Activated CD4-positive, alpha-beta T cell treated with anti-CD3 and anti-CD28 coated beads for 36 hours (primary cell): ENCODE measurements at regions not wholly inside any gene's neighbourhood (a gene's known extent, or its start where the extent isn't known, plus 50 kb on each side); places are given as distances from the start of the nearest gene placed in this dataset.

ENCODE experiments used
- ATAC-seq: fragments of 200-7000 bp; cut with Tn5 transposase; one replicate; pipeline ENCODE4 v1.10.0; 2021; ENCODE audit warnings: mild to moderate bottlenecking, moderate library complexity
- CTCF ChIA-PET: fragments of 350-600 bp; sonication (Branson Sonifier 250); formaldehyde crosslinking; loops from one replicate; lab custom pipeline; 2021; ENCODE audit warnings: antibody characterized with exemption; lab: Charles Lee
- POLR2A ChIA-PET: fragments of 350-600 bp; sonication (Branson Sonifier 250); formaldehyde crosslinking; loops from one replicate; lab custom pipeline; 2021; ENCODE audit warnings: antibody characterized with exemption, inconsistent platforms; lab: Charles Lee
- DNase-seq: peaks from one replicate; pipeline ENCODE4 v3.0.0-alpha.2; 2020
- H3K27ac Mint-ChIP-seq: one replicate; pipeline ENCODE4 v1.8.0; 2021; ENCODE audit warnings: mixed read lengths
- H3K27me3 Mint-ChIP-seq: one replicate; pipeline ENCODE4 v1.8.0; 2021; ENCODE audit warnings: mixed read lengths
- H3K36me3 Mint-ChIP-seq: one replicate; pipeline ENCODE4 v1.8.0; 2021; ENCODE audit warnings: low read depth, mixed read lengths
- H3K4me1 Mint-ChIP-seq: one replicate; pipeline ENCODE4 v1.8.0; 2021; ENCODE audit warnings: mixed read lengths
- H3K4me3 Mint-ChIP-seq: one replicate; pipeline ENCODE4 v1.8.0; 2021; ENCODE audit warnings: mild to moderate bottlenecking, moderate library complexity, mixed read lengths
- H3K9me3 Mint-ChIP-seq: one replicate; pipeline ENCODE4 v1.8.0; 2021; ENCODE audit warnings: low read depth, mixed read lengths
- intact Hi-C, 2 experiments: fragments of 100-400 bp; cut with DNase I in 1 of 2; cut with micrococcal nuclease in 1 of 2; formaldehyde crosslinking; loops; one replicate each; pipeline versions ENCODE4 v1.14.2 to v1.15.1; 2022 to 2024; cut with DNase I, micrococcal nuclease

DNA sequence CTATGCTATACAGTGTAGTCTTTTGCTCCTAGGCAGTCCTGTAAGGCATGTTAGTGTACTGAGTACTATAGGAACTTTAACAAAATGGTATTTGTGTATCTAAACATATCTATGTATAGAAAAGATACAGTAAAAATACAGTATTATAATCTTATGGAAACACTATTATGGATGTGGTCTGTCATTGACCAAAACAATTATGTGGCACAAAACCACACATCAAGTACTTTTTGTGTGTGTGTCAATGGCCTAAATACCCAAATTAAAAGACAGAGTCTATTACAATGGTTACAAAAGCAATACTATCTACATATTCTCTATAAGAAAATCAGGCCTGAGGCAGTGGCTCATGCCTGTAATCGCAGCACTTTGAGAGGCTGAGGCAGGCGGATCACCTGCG, 610.2 kb upstream of the NDST4 start:
- Mint-ChIP-seq H3K27ac (no peak overlapping the region), H3K4me3 (no peak overlapping the region), H3K9me3 (no peaks in the 10 kb centered on the region), H3K27me3 (no peaks in the 10 kb centered on the region), H3K36me3 (no peaks in the 10 kb centered on the region), H3K4me1 (no peaks in the 10 kb centered on the region)
- intact Hi-C loops, result no loop called here
- no peak for DNase-seq
- ChIA-PET POLR2A (no interaction called here), CTCF (no interaction called here)
- no peak for ATAC-seq

DNA sequence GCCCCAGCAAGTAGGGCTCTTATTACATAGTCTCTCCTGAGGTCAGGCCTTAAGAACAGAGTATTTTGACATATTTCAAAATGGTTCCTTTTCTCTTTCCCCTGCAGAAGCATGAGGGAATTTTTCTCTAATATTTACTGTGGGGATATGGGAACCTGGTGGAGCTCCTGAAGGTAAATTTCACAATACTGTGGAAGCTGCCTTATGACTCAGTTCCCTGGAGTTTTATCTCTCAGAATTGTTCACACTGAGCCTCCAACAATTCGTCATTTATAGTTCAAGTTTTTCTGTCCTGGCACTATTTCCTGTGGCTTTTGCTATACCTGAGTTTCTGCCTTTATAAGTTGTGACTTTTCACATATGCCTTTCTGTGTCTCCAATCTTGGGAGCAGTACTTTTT, 607.2 kb upstream of the NDST4 start:
- H3K36me3 Mint-ChIP-seq, result no peaks in the 10 kb centered on the region
- DNase-seq, result no peak
- H3K9me3 Mint-ChIP-seq, result no peaks in the 10 kb centered on the region
- no peaks in the 10 kb centered on the region for H3K4me1 Mint-ChIP-seq
- intact Hi-C loops, result no loop called here
- ATAC-seq, result no peak
- no peak overlapping the region for H3K4me3 Mint-ChIP-seq
- POLR2A ChIA-PET, result no interaction called here
- CTCF ChIA-PET, result no interaction called here
- no peak overlapping the region for H3K27ac Mint-ChIP-seq
- no peaks in the 10 kb centered on the region for H3K27me3 Mint-ChIP-seq

DNA sequence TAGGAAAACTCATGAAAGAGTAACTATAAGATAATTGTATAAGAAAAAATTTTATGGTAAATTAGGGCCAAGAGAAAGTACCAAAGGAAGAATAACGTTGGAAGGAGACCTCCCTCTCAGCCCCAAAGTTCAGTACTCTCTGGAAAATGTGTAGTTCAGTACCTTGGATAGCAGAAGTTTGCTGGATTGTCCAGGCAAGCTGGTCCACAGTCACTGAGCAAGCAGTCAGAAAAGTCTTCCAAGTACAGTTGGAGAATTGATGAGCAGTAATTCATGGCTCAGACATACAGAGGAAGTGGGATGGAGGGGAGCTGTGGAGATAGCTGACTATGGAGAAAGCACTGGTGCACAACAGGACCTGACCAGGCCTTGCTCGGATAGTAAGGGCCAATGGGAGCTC, 598.2 kb upstream of the NDST4 start:
- ATAC-seq (no peak), DNase-seq (no peak)
- ChIA-PET CTCF (interaction anchor here (0.6 kb wide), 1 partner anchor 54 kb away, joined by 3 read pairs; no protein-coding TSS in a partner anchor), POLR2A (no interaction called here)
- H3K4me3 Mint-ChIP-seq, result no peak overlapping the region
- intact Hi-C loops, result no loop called here
- no peaks in the 10 kb centered on the region for H3K36me3 Mint-ChIP-seq
- no peaks in the 10 kb centered on the region for H3K4me1 Mint-ChIP-seq
- H3K27me3 Mint-ChIP-seq, result no peaks in the 10 kb centered on the region
- H3K9me3 Mint-ChIP-seq, result peaks cover 2% of the 10 kb centered on the region
- H3K27ac Mint-ChIP-seq, result no peak overlapping the region

DNA sequence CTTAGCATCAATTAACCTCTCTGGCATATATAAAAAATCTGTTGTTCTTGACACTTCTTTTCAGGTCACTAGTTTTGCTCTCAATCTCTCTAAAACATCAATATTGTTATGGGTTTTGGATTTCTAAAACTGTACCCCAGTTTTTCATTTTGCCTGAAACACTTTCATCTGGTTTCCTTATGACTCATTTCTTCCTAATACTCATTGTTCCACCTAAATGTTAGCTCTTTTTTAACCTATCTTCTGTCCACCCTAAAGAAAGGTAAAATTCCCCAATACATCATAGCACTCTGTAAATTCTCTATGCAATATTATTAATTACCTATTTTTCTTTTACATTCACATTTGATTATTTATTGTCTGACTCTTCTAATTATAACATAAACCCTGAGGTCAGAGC, 575.5 kb upstream of the NDST4 start:
- DNase-seq (no peak), ATAC-seq (no peak)
- intact Hi-C loops, result no loop called here
- Mint-ChIP-seq H3K4me3 (no peak overlapping the region), H3K4me1 (no peaks in the 10 kb centered on the region), H3K27ac (no peak overlapping the region), H3K9me3 (peaks cover 7% of the 10 kb centered on the region), H3K36me3 (no peaks in the 10 kb centered on the region), H3K27me3 (no peaks in the 10 kb centered on the region)
- ChIA-PET CTCF (no interaction called here), POLR2A (no interaction called here)

DNA sequence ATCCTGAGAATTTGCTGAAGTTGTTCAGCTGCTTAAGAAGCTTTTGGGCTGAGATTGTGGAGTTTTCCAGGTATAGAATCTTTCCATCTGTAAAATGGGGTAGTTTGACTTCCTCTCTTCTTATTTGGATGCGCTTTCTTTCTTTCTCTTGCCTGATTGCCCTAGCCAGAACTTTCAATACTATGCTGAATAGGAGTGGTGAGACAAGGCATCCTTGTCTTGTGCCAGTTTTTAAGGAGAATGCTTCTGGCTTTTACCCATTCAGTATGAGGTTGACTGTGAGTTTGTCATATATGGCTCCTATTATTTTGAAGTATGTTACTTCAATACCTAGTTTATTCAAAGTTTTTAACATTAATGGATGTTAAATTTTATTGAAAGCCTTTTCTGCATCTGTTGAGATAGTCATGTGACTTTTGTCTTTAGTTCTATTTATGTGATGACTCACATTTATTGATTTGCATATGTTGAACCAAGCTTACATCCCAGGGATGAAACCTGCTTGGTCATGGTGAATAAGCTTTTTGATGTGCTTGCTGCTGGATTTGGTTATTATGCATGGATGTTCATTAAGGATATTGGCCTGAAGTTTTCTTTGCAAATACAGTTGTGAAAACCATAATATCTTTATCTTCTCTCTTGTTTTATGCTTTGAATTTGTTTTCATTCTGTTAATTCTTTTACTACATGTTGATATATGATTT, 573.8 kb upstream of the NDST4 start:
- Mint-ChIP-seq H3K4me3 (no peak overlapping the region), H3K27me3 (no peaks in the 10 kb centered on the region), H3K9me3 (peaks cover 7% of the 10 kb centered on the region), H3K4me1 (no peaks in the 10 kb centered on the region), H3K36me3 (no peaks in the 10 kb centered on the region), H3K27ac (no peak overlapping the region)
- DNase-seq (no peak), ATAC-seq (no peak)
- intact Hi-C loops, result no loop called here
- ChIA-PET CTCF (no interaction called here), POLR2A (no interaction called here)

DNA sequence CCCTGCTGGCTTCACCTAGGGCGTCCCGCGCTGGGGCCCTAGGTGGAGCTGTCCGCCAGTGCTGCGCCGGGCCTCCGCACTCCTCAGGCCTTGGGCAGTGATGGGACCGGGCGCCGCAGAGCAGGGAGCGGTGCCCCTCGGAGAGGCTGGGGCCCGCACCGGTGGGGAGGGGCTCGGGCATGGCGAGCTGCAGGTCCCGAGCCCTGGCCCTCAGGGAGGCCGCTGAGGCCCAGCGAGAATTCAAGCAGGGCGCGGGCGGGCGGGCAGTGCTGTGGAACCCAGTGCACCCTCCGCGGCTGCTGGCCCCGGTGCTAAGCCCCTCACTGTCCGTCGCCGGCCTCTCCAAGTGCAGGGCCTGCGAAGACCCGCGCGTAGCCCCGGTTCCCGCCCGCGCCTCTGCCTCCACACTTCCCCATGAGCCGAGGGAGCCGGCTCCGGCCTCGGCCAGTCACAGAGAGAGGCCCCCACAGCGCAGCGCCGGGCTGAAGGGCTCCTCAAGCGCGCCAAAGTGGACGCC, 565.1 kb upstream of the NDST4 start:
- CTCF ChIA-PET, result no interaction called here
- no peak overlapping the region for H3K27ac Mint-ChIP-seq
- intact Hi-C loops, result no loop called here
- ATAC-seq (no peak), DNase-seq (no peak)
- POLR2A ChIA-PET, result no interaction called here
- H3K4me1 Mint-ChIP-seq, result no peaks in the 10 kb centered on the region
- H3K27me3 Mint-ChIP-seq, result no peaks in the 10 kb centered on the region
- H3K36me3 Mint-ChIP-seq, result no peaks in the 10 kb centered on the region
- peaks cover 4% of the 10 kb centered on the region for H3K9me3 Mint-ChIP-seq
- no peak overlapping the region for H3K4me3 Mint-ChIP-seq

DNA sequence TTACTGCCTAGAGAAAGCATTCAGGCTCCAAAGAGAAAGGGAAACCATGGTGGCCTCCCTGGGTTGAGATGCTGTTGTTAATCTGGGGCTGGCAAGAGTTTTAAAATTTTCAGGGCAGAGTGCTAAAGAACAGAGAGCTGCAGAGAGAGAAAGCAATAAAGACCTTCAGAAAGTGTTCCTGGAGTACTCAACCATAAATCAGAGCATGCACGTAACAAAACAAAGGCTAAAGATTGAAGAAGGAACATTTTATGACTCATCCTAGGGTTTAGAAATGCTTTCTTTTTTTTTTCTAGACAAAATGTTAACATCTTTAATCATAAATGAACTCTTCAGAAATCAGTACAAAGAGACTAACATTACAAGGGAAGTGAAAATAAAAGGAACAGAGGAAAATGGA, 562.3 kb upstream of the NDST4 start:
- DNase-seq (no peak), ATAC-seq (no peak)
- Mint-ChIP-seq H3K9me3 (peaks cover 4% of the 10 kb centered on the region), H3K4me3 (no peak overlapping the region), H3K4me1 (no peaks in the 10 kb centered on the region), H3K27me3 (no peaks in the 10 kb centered on the region), H3K27ac (no peak overlapping the region), H3K36me3 (no peaks in the 10 kb centered on the region)
- intact Hi-C loops, result no loop called here
- CTCF ChIA-PET, result no interaction called here
- POLR2A ChIA-PET, result no interaction called here

DNA sequence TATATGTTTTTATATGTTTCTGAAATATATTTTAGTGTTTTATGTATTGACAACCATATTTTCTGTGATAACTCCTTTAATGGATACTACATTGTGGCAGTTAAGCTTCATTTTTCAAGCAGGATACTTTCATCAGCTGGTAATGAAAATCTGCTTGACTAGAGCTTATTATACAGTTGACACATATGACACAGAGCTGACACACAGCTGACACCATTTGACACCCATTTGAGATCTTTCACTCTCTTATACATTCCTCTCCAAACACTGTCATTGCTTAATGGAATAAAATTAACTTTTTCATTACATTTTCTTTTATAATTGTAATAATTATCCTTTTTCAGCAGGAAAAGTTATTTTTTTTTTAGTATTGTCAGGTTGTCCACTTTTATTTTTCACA, 561.1 kb upstream of the NDST4 start:
- CTCF ChIA-PET, result no interaction called here
- Mint-ChIP-seq H3K27ac (no peak overlapping the region), H3K36me3 (no peaks in the 10 kb centered on the region), H3K4me1 (no peaks in the 10 kb centered on the region), H3K27me3 (no peaks in the 10 kb centered on the region), H3K4me3 (no peak overlapping the region), H3K9me3 (peaks cover 4% of the 10 kb centered on the region)
- no peak for ATAC-seq
- no peak for DNase-seq
- POLR2A ChIA-PET, result no interaction called here
- intact Hi-C loops, result no loop called here

DNA sequence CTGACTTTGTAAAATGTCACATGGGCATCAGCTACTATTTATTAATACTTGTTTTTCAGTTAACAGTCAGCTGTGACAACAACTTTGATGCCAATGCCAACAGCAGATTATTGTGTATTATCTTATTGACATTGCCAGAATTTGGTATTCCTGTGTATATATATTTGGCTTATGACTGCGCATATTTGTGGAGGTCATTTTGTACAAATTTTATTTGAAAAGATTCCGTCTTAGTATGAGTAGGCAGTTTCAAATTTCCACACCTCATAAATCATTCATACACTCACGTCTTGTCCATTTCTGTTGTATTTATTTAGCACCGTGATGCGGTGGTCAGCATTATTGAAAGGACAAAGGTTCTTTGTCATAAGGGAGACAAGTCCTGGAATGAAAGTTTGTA, 558.2 kb upstream of the NDST4 start:
- Mint-ChIP-seq H3K9me3 (peaks cover 4% of the 10 kb centered on the region), H3K4me1 (no peaks in the 10 kb centered on the region), H3K27ac (no peak overlapping the region), H3K36me3 (no peaks in the 10 kb centered on the region), H3K27me3 (no peaks in the 10 kb centered on the region), H3K4me3 (no peak overlapping the region)
- ATAC-seq (no peak), DNase-seq (no peak)
- ChIA-PET POLR2A (no interaction called here), CTCF (no interaction called here)
- intact Hi-C loops, result no loop called here

DNA sequence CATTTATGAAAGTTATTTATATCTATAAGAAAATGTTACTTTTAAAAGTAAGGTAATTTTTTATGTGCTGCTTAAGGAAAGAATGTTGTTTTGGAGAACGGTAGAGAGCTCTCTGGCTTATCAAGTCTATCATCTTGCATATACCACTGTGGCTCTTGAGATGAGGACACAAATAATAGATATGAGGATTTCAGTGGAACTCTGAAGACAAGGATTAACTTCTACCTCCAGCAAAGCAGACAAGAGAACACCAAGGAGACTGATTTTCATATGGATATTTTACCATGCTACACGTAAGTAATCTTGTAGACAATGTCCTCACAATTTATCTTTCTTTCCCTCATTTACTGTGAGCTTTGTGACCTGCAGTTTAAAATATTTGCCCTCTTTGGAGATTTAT, 557.5 kb upstream of the NDST4 start:
- ChIA-PET POLR2A (no interaction called here), CTCF (interaction anchor here (0.5 kb wide), 1 partner anchor 325 kb away, joined by 4 read pairs; no protein-coding TSS in a partner anchor)
- H3K27me3 Mint-ChIP-seq, result no peaks in the 10 kb centered on the region
- H3K36me3 Mint-ChIP-seq, result no peaks in the 10 kb centered on the region
- DNase-seq, result no peak
- peaks cover 4% of the 10 kb centered on the region for H3K9me3 Mint-ChIP-seq
- H3K4me1 Mint-ChIP-seq, result no peaks in the 10 kb centered on the region
- ATAC-seq, result no peak
- intact Hi-C loops, result no loop called here
- no peak overlapping the region for H3K4me3 Mint-ChIP-seq
- H3K27ac Mint-ChIP-seq, result no peak overlapping the region

DNA sequence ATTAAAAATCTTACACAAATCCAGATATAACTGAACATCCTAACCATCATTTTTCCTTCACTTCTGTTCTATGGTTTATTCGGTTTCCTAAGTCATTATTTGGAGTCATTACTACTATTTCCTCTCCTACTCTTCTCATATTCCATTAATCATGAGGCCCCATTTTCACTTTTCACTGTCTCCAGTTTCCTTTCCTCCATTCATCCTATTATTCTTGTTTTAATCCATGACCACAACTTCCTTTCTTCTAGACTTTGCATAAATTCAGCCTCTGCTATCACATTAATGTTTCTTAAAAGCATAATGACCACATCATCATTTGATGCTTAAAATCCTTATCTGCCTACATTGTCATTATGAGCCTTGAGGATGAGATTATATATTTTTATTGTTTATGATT, 555.0 kb upstream of the NDST4 start:
- intact Hi-C loops, result no loop called here
- ChIA-PET CTCF (no interaction called here), POLR2A (no interaction called here)
- no peak for DNase-seq
- Mint-ChIP-seq H3K9me3 (no peaks in the 10 kb centered on the region), H3K4me1 (no peaks in the 10 kb centered on the region), H3K36me3 (no peaks in the 10 kb centered on the region), H3K27me3 (no peaks in the 10 kb centered on the region), H3K4me3 (no peak overlapping the region), H3K27ac (no peak overlapping the region)
- ATAC-seq, result no peak

DNA sequence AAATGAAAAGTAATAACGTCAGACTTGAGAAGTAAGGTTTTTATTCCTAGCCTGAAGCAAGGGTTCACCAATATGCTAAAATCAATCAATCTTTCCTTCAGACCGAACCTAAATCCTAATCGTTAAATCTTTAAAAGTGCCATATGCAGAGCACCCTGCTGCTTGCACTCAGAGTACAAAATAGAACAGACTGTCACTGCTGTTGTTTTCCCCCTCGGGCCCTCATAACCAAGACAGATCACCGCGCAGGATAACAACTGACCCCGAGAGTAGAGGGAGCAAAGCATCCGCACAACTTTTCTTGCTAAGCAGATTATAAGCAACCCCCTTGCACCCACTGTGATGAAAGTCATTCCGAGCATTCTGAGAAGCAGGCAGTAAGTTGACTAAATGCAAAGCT, 550.9 kb upstream of the NDST4 start:
- Mint-ChIP-seq H3K36me3 (no peaks in the 10 kb centered on the region), H3K27ac (no peak overlapping the region), H3K27me3 (no peaks in the 10 kb centered on the region), H3K4me3 (no peak overlapping the region), H3K9me3 (no peaks in the 10 kb centered on the region), H3K4me1 (no peaks in the 10 kb centered on the region)
- ATAC-seq, result no peak
- ChIA-PET POLR2A (interaction anchor here (0.7 kb wide), 1 partner anchor 551 kb away, joined by 6 read pairs; no protein-coding TSS in a partner anchor), CTCF (no interaction called here)
- DNase-seq, result no peak
- intact Hi-C loops, result no loop called here
